G401 (cell line): ENCODE measurements at regions not wholly inside any gene's neighbourhood (a gene's known extent, or its start where the extent isn't known, plus 50 kb on each side); places are given as distances from the start of the nearest gene placed in this dataset.

Source experiments
- DNase-seq: peaks from one replicate; pipeline ENCODE4 v3.0.0-alpha.2; 2015; ENCODE audit warnings: low spot score
- in situ Hi-C: cut with HindIII; loops from 2 replicates; pipeline ENCODE4 v1.10.0; 2016; ENCODE audit warnings: low sequenced_read_pairs, mixed read lengths

DNA sequence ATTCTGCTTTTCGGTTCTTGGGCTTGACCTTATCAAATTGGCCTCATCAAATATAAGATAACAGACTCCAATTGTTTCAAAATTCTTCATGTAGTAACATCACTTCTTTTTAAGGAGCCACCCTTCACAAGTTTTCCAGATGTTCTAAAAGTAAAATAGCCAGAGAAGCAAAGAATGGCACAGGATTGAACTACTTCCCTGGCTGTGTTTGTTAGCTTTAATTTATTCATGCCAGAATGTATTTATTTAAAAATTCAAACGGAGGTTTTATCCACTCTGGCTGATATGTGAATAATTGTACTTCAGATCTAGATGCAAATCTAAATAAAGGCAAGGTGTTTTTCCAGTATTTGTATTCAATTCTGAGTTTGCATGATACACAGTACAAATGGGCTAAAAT, 581.3 kb upstream of the TENM3 start:
- in situ Hi-C loops = no loop called here
- DNase-seq = no peak

GRCh38 chr4:181662383-181662782, 580.8 kb upstream of the TENM3 start:
- DNase-seq = no peak
- in situ Hi-C loops = no loop called here

DNA sequence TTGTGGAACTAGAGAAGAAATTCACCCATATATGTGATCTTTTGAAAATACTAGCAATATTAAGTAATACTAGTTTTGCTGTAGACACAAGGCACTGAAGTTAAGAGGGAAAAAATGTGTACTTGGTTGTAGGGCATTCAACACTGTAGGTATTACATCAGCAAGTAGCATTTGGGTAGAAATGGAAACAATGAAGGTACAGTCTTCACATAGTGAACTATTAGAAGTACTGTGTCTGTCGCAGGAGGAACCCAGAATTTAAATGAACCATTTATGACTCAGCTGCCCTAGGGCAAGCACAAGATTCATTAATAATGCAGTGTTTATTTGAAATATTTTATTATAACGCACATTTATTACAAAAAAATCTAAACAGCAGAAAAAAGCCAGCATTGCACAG, 572.7 kb upstream of the TENM3 start:
- in situ Hi-C loops = no loop called here
- no peak for DNase-seq

- in situ Hi-C loops = no loop called here
- DNase-seq = no peak
These were observed 571.5 kb upstream of the TENM3 start for GRCh38 chr4:181671672-181672071.

GRCh38 chr4:181672751-181673150, 570.5 kb upstream of the TENM3 start:
- in situ Hi-C loops = no loop called here

GRCh38 chr4:181674315-181674875, 568.8 kb upstream of the TENM3 start:
- in situ Hi-C loops = no loop called here
- no peak for DNase-seq

More at GRCh38 chr4:181672751-181673150, 570.5 kb upstream of the TENM3 start:
- DNase-seq = no peak

GRCh38 chr4:181676546-181676945, 566.7 kb upstream of the TENM3 start:
- in situ Hi-C loops = no loop called here
- no peak for DNase-seq

DNA sequence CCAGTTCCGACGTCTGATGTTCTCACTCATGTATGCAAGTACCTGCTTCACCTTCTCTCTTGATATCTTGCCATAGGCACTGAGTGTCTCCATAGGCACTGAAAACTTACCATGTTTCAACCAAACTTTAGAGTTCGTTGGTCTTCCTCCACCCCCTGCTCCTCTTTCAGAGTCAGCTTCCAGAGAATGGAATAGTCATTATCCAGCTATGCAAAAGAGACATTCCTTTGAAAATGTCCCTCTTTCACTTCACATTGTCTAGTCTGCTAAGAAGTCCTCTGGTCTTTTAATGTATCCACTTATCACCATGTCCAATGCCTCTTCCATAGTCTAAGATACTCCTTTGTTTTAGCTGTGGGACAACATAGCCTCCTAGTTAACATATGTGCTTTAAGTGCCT, 566.0 kb upstream of the TENM3 start:
- in situ Hi-C loops = no loop called here
- no peak for DNase-seq

DNA sequence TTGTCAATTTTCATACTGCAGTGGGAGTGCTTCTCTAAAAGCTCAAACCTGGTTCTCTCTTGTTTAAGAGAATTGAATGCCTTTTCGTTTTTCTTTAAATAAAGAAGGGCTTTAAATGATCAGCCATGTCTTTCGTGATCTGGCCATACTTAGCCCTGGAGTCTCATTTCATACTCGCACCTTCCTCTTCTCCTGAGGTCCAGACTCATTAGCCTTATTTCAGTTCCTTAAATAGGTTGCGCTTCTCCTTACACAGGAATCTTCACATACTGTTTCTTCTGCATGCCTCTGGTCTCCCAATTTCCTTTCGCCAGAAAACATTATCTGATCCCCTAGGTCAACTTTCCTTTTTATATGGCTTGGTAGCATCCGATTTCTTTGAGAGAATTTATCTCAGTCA, 565.6 kb upstream of the TENM3 start:
- in situ Hi-C loops = no loop called here
- DNase-seq = no peak

DNA sequence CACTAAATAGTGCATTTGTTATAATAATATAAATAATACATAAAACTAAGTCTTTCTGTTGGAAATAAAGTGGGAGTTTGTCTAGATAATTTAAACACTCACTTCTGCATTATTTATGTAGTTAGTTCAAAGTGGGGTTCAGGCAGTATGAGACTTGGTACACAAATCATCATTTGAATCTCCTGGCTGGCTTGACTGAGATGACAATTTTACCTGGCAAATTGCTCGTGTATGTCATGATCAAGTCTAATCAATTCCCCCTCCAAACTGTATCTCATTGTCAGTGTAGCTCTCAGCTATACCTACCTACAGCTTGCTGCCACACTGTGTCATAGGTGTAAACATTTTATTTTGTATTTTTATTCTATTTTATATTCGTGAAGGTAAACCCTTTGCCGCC, 563.4 kb upstream of the TENM3 start:
- in situ Hi-C loops = no loop called here

DNA sequence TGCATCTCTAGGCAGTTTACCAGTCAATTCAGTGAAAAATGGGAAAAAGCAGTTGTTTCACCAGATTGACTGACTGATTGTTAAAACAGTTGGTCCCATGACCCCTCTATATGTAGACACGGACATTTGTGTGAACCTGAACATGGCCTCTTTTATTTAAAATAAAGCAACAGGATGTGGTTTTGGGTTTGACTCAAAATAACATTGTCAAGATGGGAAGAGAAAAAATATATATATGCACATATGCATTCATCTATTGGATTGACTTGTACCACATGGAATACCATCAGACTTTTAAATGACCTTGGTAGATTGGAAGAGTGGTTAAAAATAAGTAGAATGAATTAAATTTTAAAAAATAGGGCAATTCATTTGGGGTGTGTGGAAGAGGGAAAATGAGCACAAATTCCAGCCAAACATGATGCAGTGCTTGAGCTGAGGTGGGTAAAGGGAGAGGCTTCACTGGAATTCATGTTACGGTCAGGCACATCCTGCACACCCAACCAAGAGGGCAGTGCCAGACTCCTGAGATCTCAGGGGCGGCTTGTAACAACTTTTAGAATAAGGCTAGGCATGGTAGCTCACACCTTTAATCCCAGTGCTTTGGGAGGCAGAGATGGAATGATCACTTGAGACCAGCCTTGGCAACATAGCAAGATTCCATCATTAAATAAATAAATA, 560.7 kb upstream of the TENM3 start:
- in situ Hi-C loops = no loop called here

More for the DNA sequence above, 563.4 kb upstream of the TENM3 start:
- no peak for DNase-seq

GRCh38 chr4:181684310-181684709, 558.9 kb upstream of the TENM3 start:
- in situ Hi-C loops = no loop called here
- DNase-seq = no peak

More for the DNA sequence above, 560.7 kb upstream of the TENM3 start:
- no peak for DNase-seq

- in situ Hi-C loops = no loop called here
- DNase-seq = no peak
These were observed 557.7 kb upstream of the TENM3 start for GRCh38 chr4:181685461-181685860.

DNA sequence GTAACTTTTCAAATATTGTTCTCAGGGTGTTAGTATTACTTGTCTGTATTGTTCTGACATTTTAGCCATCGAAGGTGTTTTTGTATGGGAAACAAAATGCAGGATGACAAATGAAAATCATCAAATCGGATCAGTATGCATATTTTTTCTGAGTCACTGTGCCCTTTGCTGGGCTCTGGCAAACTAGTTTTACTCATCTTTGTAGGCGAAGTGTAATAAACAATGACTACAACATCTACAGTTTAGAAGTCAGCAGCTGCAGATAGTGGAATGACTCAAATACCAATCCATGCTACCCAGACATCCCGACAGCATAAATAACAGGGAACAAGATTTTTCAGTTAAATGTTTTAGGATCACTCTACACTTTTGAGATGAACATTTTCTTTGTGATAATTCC, 557.3 kb upstream of the TENM3 start:
- DNase-seq = no peak
- in situ Hi-C loops = no loop called here

DNA sequence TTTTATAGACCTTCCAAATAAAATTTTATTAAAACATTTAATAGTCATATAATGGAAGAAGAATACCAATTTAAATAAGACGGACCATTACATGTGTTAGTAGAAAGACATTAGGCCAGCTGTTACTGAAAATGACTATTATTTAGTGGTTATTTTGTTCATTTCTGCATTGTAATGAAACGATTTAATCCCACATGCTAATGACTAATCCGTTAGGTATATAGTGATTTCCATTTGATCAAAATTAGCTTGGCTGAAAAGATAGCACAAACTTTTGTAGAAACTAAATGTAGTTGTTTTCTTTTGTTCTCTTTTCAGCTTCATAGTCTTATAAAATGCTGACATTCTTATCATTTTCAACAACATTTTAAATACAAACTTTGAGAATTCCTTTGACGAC, 556.1 kb upstream of the TENM3 start:
- no peak for DNase-seq
- in situ Hi-C loops = no loop called here

DNA sequence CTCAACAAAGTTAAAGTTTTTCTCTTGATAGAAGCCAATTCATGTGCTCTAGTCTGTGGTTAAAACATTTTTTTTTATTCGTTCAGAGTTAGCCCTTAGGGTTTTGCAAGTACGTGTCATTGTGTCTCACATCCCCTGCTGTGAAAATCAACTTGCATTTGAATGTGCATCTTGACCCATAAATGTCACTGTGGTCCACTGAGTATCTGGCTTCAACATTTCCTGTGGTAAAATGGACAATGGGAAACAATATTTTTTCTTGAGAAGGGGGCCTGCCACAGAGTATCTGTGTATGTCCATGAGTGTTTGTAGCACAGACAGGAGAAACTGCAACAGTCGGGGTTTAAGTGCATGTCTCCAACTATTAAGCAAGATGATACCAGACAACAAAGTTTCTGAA, 554.8 kb upstream of the TENM3 start:
- in situ Hi-C loops = no loop called here

DNA sequence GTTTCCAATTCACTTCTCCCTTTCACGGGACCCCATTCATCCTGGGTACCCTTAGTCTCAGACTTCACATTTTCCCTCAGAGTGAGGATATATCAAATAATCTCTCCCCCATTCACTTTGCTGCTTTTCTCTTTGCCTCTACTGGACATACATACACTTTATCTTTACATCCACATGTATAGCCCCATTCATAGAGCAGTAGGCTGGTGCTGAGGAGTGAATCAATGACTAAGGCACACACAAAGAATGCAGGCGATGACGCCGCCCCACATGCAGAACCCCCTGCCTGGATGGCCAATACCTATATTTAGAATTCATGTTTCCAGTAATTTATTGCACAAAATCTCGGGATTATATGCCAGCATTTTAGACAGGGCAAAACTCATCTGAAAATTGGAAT, 554.3 kb upstream of the TENM3 start:
- no peak for DNase-seq
- in situ Hi-C loops = no loop called here

More for the DNA sequence above, 554.8 kb upstream of the TENM3 start:
- peak; percentile 5 for DNase-seq

GRCh38 chr4:181690498-181690897, 552.7 kb upstream of the TENM3 start:
- in situ Hi-C loops = no loop called here
- DNase-seq = no peak

GRCh38 chr4:181692965-181693364, 550.2 kb upstream of the TENM3 start:
- in situ Hi-C loops = no loop called here
- DNase-seq = no peak

GRCh38 chr4:181693517-181693916, 549.7 kb upstream of the TENM3 start:
- no peak for DNase-seq
- in situ Hi-C loops = no loop called here

GRCh38 chr4:181698221-181698620, 545.0 kb upstream of the TENM3 start:
- DNase-seq = no peak
- in situ Hi-C loops = no loop called here
